Keratinocyte (primary cell): ENCODE measurements at regions not wholly inside any gene's neighbourhood (a gene's known extent, or its start where the extent isn't known, plus 50 kb on each side); places are given as distances from the start of the nearest gene placed in this dataset.

Source experiments
- DNase-seq: peaks from one replicate; pipeline ENCODE4 v3.0.0-alpha.2; 2011; ENCODE audit warnings: low read depth, missing footprints, low spot score
- FAIRE-seq: peaks from 2 replicates; lab custom pipeline; 2011; peaks lifted over from hg19 to GRCh38; lab: Jason Lieb, UNC
- H2AFZ ChIP-seq: 2 replicates; pipeline ENCODE4 v1.6.0; 2012; ENCODE audit warnings: low read length, control low read depth, inconsistent platforms; ENCODE audit not compliant: control insufficient read depth
- H3K27ac ChIP-seq: 2 replicates; pipeline ENCODE4 v1.5.1; 2011; ENCODE audit warnings: low read length; ENCODE audit not compliant: control insufficient read depth, insufficient read depth
- H3K27me3 ChIP-seq: 3 replicates; pipeline ENCODE4 v1.6.0; 2011; ENCODE audit warnings: low read length; ENCODE audit not compliant: control insufficient read depth, insufficient read depth; ENCODE audit errors: extremely low read depth
- H3K36me3 ChIP-seq, 2 experiments: 2 replicates in 1 of 2; 3 replicates in 1 of 2; pipeline ENCODE4 v1.5.1; 2011; ENCODE audit warnings: low read length in 2 of 2, mild to moderate bottlenecking in 1 of 2; ENCODE audit not compliant: control insufficient read depth in 2 of 2, insufficient read depth in 2 of 2; ENCODE audit errors: extremely low read depth in 1 of 2
- H3K4me1 ChIP-seq: 3 replicates; pipeline ENCODE4 v1.5.1; 2011; ENCODE audit warnings: low read length; ENCODE audit not compliant: control insufficient read depth, insufficient read depth; ENCODE audit errors: extremely low read depth
- H3K4me2 ChIP-seq: 3 replicates; pipeline ENCODE4 v1.6.0; 2011; ENCODE audit warnings: low read depth, low read length; ENCODE audit not compliant: control insufficient read depth, insufficient read depth; ENCODE audit errors: extremely low read depth
- H3K4me3 ChIP-seq, 3 experiments: fragments of 200-600 bp in 1 of 3; sonication (generic) in 1 of 3; 2 replicates in 2 of 3; 3 replicates in 1 of 3; pipeline ENCODE4 v1.5.1; 2011 to 2016; ENCODE audit warnings: low read length in 3 of 3, mild to moderate bottlenecking in 3 of 3, control low read depth in 2 of 3, inconsistent platforms in 1 of 3, low read depth in 1 of 3, mixed read lengths in 1 of 3, mixed run types in 1 of 3, moderate library complexity in 1 of 3; ENCODE audit not compliant: control insufficient read depth in 2 of 3, insufficient read depth in 2 of 3; ENCODE audit errors: extremely low read depth in 1 of 3
- H3K79me2 ChIP-seq: 2 replicates; pipeline ENCODE4 v1.6.0; 2012; ENCODE audit warnings: low read length; ENCODE audit not compliant: control insufficient read depth, insufficient read depth
- H3K9ac ChIP-seq: 3 replicates; pipeline ENCODE4 v1.6.0; 2011; ENCODE audit warnings: low read length; ENCODE audit not compliant: control insufficient read depth, insufficient read depth; ENCODE audit errors: extremely low read depth
- H3K9me1 ChIP-seq: 3 replicates; pipeline ENCODE4 v1.6.0; 2011; ENCODE audit warnings: low read length; ENCODE audit not compliant: control insufficient read depth, insufficient read depth; ENCODE audit errors: extremely low read depth
- H3K9me3 ChIP-seq: 2 replicates; pipeline ENCODE4 v1.5.1; 2012; ENCODE audit warnings: low read depth, low read length; ENCODE audit not compliant: control insufficient read depth
- H4K20me1 ChIP-seq: 3 replicates; pipeline ENCODE4 v1.6.0; 2011; ENCODE audit warnings: low read length; ENCODE audit not compliant: control insufficient read depth, insufficient read depth; ENCODE audit errors: extremely low read depth
- CTCF ChIP-seq, 3 experiments: IDR thresholded peaks in 1 of 3; conservative IDR thresholded peaks in 1 of 3; optimal IDR thresholded peaks in 1 of 3; 2 replicates in 2 of 3; 3 replicates in 1 of 3; pipeline versions ENCODE3 to v1.5.1; 2011; ENCODE audit warnings: low read length in 3 of 3, mild to moderate bottlenecking in 3 of 3, moderate library complexity in 2 of 3, control low read depth in 1 of 3, inconsistent platforms in 1 of 3; ENCODE audit not compliant: insufficient read depth in 2 of 3; ENCODE audit errors: extremely low read depth in 1 of 3
- EZH2 ChIP-seq: IDR thresholded peaks from one replicate; pipeline ENCODE4 v1.6.1; 2012; ENCODE audit warnings: inconsistent platforms, mild to moderate bottlenecking, low read length, moderate library complexity
- dilution Hi-C: fragments of 300-500 bp; cut with MboI; formaldehyde crosslinking; loops from one replicate; pipeline ENCODE4 v1.7.0; 2020; ENCODE audit warnings: low sequenced_read_pairs; ENCODE audit not compliant: extremely low pct_ligation_motif_present

GRCh38 chr5:3331819-3332218 lies 263.8 kb upstream of the IRX1 start:
- DNase-seq (no peak), FAIRE-seq (no peak)
- Histone ChIP-seq H3K27ac (no peak overlapping the region), H3K9me3 (no peaks in the 10 kb centered on the region), H3K4me2 (no peak overlapping the region), H3K4me3 (no peak overlapping the region), H3K79me2 (no peaks in the 10 kb centered on the region), H2AFZ (no peak overlapping the region), H3K27me3 (no peaks in the 10 kb centered on the region), H3K9me1 (no peaks in the 10 kb centered on the region), H3K4me1 (no peaks in the 10 kb centered on the region), H4K20me1 (no peaks in the 10 kb centered on the region), H3K36me3 (no peaks in the 10 kb centered on the region), H3K9ac (no peak overlapping the region)
- dilution Hi-C loops: no loop called here
- no peak for TF ChIP-seq EZH2
- no peak for TF ChIP-seq CTCF (optimal IDR thresholded peaks at IDR 0.05 in 1 of 3, IDR thresholded peaks at IDR 0.05 in 1 of 3, conservative IDR thresholded peaks at IDR 0.05 in 1 of 3; ENCODE audit: extremely low read depth in 1 of 3, insufficient read depth in 2 of 3, low read length in 3 of 3)

GRCh38 chr5:3330442-3330841 lies 265.2 kb upstream of the IRX1 start:
- dilution Hi-C loops: no loop called here
- FAIRE-seq: no peak
- H3K4me1 ChIP-seq: peaks cover 4% of the 10 kb centered on the region

More at GRCh38 chr5:3330442-3330841, 265.2 kb upstream of the IRX1 start:
- H3K4me2 ChIP-seq: no peak overlapping the region
- H3K9me1 ChIP-seq: no peaks in the 10 kb centered on the region
- no peak overlapping the region for H2AFZ ChIP-seq
- H3K27me3 ChIP-seq: no peaks in the 10 kb centered on the region
- H3K27ac ChIP-seq: no peak overlapping the region
- H3K79me2 ChIP-seq: no peaks in the 10 kb centered on the region
- TF ChIP-seq CTCF (optimal IDR thresholded peaks at IDR 0.05 in 1 of 3, IDR thresholded peaks at IDR 0.05 in 1 of 3, conservative IDR thresholded peaks at IDR 0.05 in 1 of 3; ENCODE audit: extremely low read depth in 1 of 3, insufficient read depth in 2 of 3, low read length in 3 of 3) (no peak), EZH2 (no peak)
- H3K9ac ChIP-seq: no peak overlapping the region
- no peak overlapping the region for H3K4me3 ChIP-seq
- H3K36me3 ChIP-seq: no peaks in the 10 kb centered on the region
- H3K9me3 ChIP-seq: no peaks in the 10 kb centered on the region
- no peak for DNase-seq
- H4K20me1 ChIP-seq: no peaks in the 10 kb centered on the region
